ENCODE measurements at regions not wholly inside any gene's neighbourhood (a gene's known extent, or its start where the extent isn't known, plus 50 kb on each side); places are given as distances from the start of the nearest gene placed in this dataset.

DNA sequence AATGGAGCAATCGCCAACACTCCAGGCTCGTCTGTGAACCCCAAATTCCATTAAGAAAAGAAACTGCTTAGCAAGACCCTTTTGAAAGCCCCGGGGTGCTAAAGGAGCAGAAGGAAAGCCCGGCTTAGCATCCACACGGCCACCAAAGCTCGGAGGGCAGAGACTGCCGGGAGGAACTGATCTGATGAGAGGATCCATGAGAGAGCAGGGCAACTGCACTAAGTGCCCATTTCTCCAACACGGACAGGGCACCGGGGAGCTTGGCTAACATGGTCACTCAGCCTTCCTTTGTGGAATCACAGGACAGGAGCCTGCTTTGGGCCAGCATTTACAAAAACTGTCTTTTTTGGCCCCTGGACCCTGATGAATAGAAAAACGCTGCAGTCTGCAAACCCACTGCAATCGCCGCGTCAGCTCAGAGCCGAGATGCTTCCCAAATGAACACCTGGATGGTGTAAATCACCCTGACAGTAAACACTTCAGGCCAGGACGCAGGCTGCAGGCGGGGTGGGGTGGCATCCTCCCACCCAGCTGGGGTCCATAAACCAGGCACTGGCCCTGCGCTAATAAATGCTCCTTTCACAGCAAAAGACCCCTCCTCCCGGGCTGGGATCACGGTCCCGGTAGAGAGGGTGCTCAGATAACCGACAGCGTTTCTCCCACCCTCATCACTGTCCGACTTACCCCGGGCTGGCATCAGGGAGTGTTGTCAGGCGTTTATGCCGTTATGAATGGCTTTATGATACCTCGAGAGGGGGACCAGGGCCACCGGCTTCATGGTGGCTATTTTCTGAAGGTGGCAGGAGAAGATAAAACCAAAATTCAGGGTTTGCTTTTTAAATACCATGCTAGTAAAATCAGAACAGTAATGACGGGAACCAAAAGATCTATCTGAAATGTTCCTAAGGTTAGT lies 299.5 kb downstream of the IRF8 start:
- TF ChIP-seq, protein P1, sequence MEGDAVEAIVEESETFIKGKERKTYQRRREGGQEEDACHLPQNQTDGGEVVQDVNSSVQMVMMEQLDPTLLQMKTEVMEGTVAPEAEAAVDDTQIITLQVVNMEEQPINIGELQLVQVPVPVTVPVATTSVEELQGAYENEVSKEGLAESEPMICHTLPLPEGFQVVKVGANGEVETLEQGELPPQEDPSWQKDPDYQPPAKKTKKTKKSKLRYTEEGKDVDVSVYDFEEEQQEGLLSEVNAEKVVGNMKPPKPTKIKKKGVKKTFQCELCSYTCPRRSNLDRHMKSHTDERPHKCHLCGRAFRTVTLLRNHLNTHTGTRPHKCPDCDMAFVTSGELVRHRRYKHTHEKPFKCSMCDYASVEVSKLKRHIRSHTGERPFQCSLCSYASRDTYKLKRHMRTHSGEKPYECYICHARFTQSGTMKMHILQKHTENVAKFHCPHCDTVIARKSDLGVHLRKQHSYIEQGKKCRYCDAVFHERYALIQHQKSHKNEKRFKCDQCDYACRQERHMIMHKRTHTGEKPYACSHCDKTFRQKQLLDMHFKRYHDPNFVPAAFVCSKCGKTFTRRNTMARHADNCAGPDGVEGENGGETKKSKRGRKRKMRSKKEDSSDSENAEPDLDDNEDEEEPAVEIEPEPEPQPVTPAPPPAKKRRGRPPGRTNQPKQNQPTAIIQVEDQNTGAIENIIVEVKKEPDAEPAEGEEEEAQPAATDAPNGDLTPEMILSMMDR (IDR thresholded peaks at IDR 0.05): no peak
- TF ChIP-seq POLR2A (IDR thresholded peaks at IDR 0.05): no peak

Measured in lower leg skin (tissue), 3 donors.